Ishikawa (cell line): ENCODE measurements at regions not wholly inside any gene's neighbourhood (a gene's known extent, or its start where the extent isn't known, plus 50 kb on each side); places are given as distances from the start of the nearest gene placed in this dataset.

Source experiments
- CEBPB ChIP-seq: IDR thresholded peaks from 2 replicates; pipeline ENCODE4 v1.6.1; 2012
- CREB1 ChIP-seq: IDR thresholded peaks from 2 replicates; pipeline ENCODE4 v1.6.1; 2012; ENCODE audit warnings: low read depth
- EGR1 ChIP-seq: IDR thresholded peaks from 2 replicates; pipeline ENCODE4 v1.6.1; 2012
- EP300 ChIP-seq: IDR thresholded peaks from 2 replicates; pipeline ENCODE4 v1.6.1; 2012; ENCODE audit warnings: borderline replicate concordance
- FOXM1 ChIP-seq: IDR thresholded peaks from 2 replicates; pipeline ENCODE4 v1.6.1; 2012; ENCODE audit warnings: low read depth, borderline replicate concordance
- MAX ChIP-seq: IDR thresholded peaks from 2 replicates; pipeline ENCODE4 v1.6.1; 2012
- NFIC ChIP-seq: IDR thresholded peaks from 2 replicates; pipeline ENCODE4 v1.6.1; 2012
- RAD21 ChIP-seq: IDR thresholded peaks from 2 replicates; pipeline ENCODE4 v1.6.1; 2012; ENCODE audit warnings: low read depth
- REST ChIP-seq: IDR thresholded peaks from 2 replicates; pipeline ENCODE4 v1.6.1; 2012; ENCODE audit warnings: low read depth, mild to moderate bottlenecking
- TAF1 ChIP-seq: IDR thresholded peaks from 2 replicates; pipeline ENCODE4 v1.6.1; 2012; ENCODE audit warnings: low read depth, mild to moderate bottlenecking
- TCF12 ChIP-seq: IDR thresholded peaks from 2 replicates; pipeline ENCODE4 v1.6.1; 2012; ENCODE audit warnings: low read depth
- TEAD4 ChIP-seq: IDR thresholded peaks from 2 replicates; pipeline ENCODE4 v1.6.1; 2012
- USF1 ChIP-seq: IDR thresholded peaks from 2 replicates; pipeline ENCODE4 v1.6.1; 2012
- YY1 ChIP-seq: IDR thresholded peaks from 2 replicates; pipeline ENCODE4 v1.6.1; 2012; ENCODE audit warnings: low read depth
- ZBTB7A ChIP-seq: IDR thresholded peaks from 2 replicates; pipeline ENCODE4 v1.6.1; 2012; ENCODE audit warnings: low read depth

GRCh38 chr11:134799386-134799785 is 387.3 kb upstream of the B3GAT1 start:
- no peak for TF ChIP-seq TCF12
- no peak for TF ChIP-seq TEAD4
- no peak for TF ChIP-seq MAX
- no peak for TF ChIP-seq REST
- TF ChIP-seq ZBTB7A: no peak
- no peak for TF ChIP-seq USF1
- no peak for TF ChIP-seq CEBPB
- no peak for TF ChIP-seq EP300
- TF ChIP-seq CREB1: no peak
- TF ChIP-seq RAD21: no peak

- TF ChIP-seq CEBPB: no peak
- no peak for TF ChIP-seq TCF12
- no peak for TF ChIP-seq MAX
- TF ChIP-seq YY1: no peak
- no peak for TF ChIP-seq FOXM1
- no peak for TF ChIP-seq CREB1
- TF ChIP-seq RAD21: no peak
Measured at GRCh38 chr11:134797411-134798089, 385.5 kb upstream of the B3GAT1 start.

- no peak for TF ChIP-seq YY1
- TF ChIP-seq TEAD4: no peak
- TF ChIP-seq CREB1: no peak
- no peak for TF ChIP-seq FOXM1
- no peak for TF ChIP-seq NFIC
- TF ChIP-seq EP300: no peak
- TF ChIP-seq ZBTB7A: no peak
- TF ChIP-seq CEBPB: no peak
- no peak for TF ChIP-seq REST
- no peak for TF ChIP-seq RAD21
- TF ChIP-seq USF1: no peak
- TF ChIP-seq TCF12: no peak
- TF ChIP-seq EGR1: no peak
- TF ChIP-seq MAX: no peak
Measured at GRCh38 chr11:134795017-134795416, 383.0 kb upstream of the B3GAT1 start.

GRCh38 chr11:134794192-134794591 is 382.1 kb upstream of the B3GAT1 start:
- TF ChIP-seq TAF1 (no peak), EGR1 (no peak), MAX (no peak), CEBPB (no peak), TCF12 (no peak), ZBTB7A (no peak), CREB1 (no peak), RAD21 (no peak), USF1 (no peak), FOXM1 (no peak), YY1 (no peak), TEAD4 (no peak), EP300 (no peak), NFIC (no peak)

- TF ChIP-seq YY1 (no peak), MAX (no peak), CEBPB (no peak), TAF1 (no peak), CREB1 (no peak), TEAD4 (no peak), EGR1 (no peak), ZBTB7A (no peak), FOXM1 (no peak), RAD21 (no peak), REST (no peak), TCF12 (no peak), EP300 (no peak), USF1 (no peak), NFIC (no peak)
Measured at GRCh38 chr11:134792677-134793076, 380.6 kb upstream of the B3GAT1 start.
